Erythroblast (primary cell): ENCODE measurements at regions not wholly inside any gene's neighbourhood (a gene's known extent, or its start where the extent isn't known, plus 50 kb on each side); places are given as distances from the start of the nearest gene placed in this dataset.
"Not testable (repeated sequence)": the region's sequence is repeated elsewhere in the genome, so short reads cannot be mapped to it uniquely, and the experiment has no call there.

Experiments used
- DNase-seq, 2 experiments: peaks; one replicate each; lab custom pipeline; 2025; lab: John Stamatoyannopoulos, UW
- GATA1 ChIP-seq: IDR thresholded peaks from 2 replicates; pipeline ENCODE4 v1.6.1; 2011; ENCODE audit warnings: low read depth, mild to moderate bottlenecking, control low read depth, low read length, moderate library complexity
- POLR2A ChIP-seq: IDR thresholded peaks from 2 replicates; pipeline ENCODE4 v1.6.1; 2011; ENCODE audit warnings: mild to moderate bottlenecking, low read length

GRCh38 chr13:54799621-54800226 is 1771.1 kb downstream of the OLFM4 start:
- TF ChIP-seq GATA1 (no peak), POLR2A (no peak)
- no peak for DNase-seq

GRCh38 chr13:54802226-54802625 is 1773.6 kb downstream of the OLFM4 start:
- no peak for TF ChIP-seq GATA1
- TF ChIP-seq POLR2A: no peak
- DNase-seq: no peak

GRCh38 chr13:54805743-54806142 is 1777.1 kb downstream of the OLFM4 start:
- DNase-seq: no peak
- no peak for TF ChIP-seq GATA1
- TF ChIP-seq POLR2A: no peak

- DNase-seq: not testable (repeated sequence)
These were observed 1793.4 kb downstream of the OLFM4 start for GRCh38 chr13:54821938-54822470.

GRCh38 chr13:54829391-54830068 is 1800.9 kb downstream of the OLFM4 start:
- not testable (repeated sequence) for DNase-seq

GRCh38 chr13:54836273-54836672 is 1807.7 kb downstream of the OLFM4 start:
- no peak for DNase-seq
- TF ChIP-seq GATA1 (no peak), POLR2A (no peak)

GRCh38 chr13:54841682-54842081 is 1813.1 kb downstream of the OLFM4 start:
- DNase-seq: no peak
- TF ChIP-seq POLR2A: no peak
- TF ChIP-seq GATA1: no peak

- TF ChIP-seq GATA1: no peak
- TF ChIP-seq POLR2A: no peak
- DNase-seq: no peak
These were observed 1816.8 kb downstream of the OLFM4 start for GRCh38 chr13:54845351-54845965.

- DNase-seq: no peak
These were observed 1824.2 kb downstream of the OLFM4 start for GRCh38 chr13:54852831-54853230.

GRCh38 chr13:54859827-54860226 is 1831.2 kb downstream of the OLFM4 start:
- TF ChIP-seq POLR2A (no peak), GATA1 (no peak)
- no peak for DNase-seq

More at GRCh38 chr13:54852831-54853230, 1824.2 kb downstream of the OLFM4 start:
- TF ChIP-seq POLR2A (no peak), GATA1 (no peak)

GRCh38 chr13:54875111-54875510 is 1846.5 kb downstream of the OLFM4 start:
- TF ChIP-seq GATA1: no peak
- no peak for TF ChIP-seq POLR2A
- DNase-seq: no peak

GRCh38 chr13:54879036-54879435 is 1850.4 kb downstream of the OLFM4 start:
- no peak for DNase-seq
- TF ChIP-seq GATA1: no peak
- no peak for TF ChIP-seq POLR2A

- TF ChIP-seq POLR2A (no peak), GATA1 (no peak)
These were observed 1856.1 kb downstream of the OLFM4 start for GRCh38 chr13:54884682-54885081.

GRCh38 chr13:54890976-54891375 is 1862.4 kb downstream of the OLFM4 start:
- TF ChIP-seq GATA1 (no peak), POLR2A (no peak)

More at GRCh38 chr13:54884682-54885081, 1856.1 kb downstream of the OLFM4 start:
- no peak for DNase-seq

GRCh38 chr13:54901316-54901715 is 1872.7 kb downstream of the OLFM4 start:
- no peak for DNase-seq
- TF ChIP-seq POLR2A (no peak), GATA1 (no peak)

More at GRCh38 chr13:54890976-54891375, 1862.4 kb downstream of the OLFM4 start:
- DNase-seq: no peak
